ENCODE measurements at regions not wholly inside any gene's neighbourhood (a gene's known extent, or its start where the extent isn't known, plus 50 kb on each side); places are given as distances from the start of the nearest gene placed in this dataset.

GRCh38 chr6:85355816-85356215 lies 94.1 kb upstream of the NT5E start:
- Histone ChIP-seq H3K36me3 (ENCODE audit: control insufficient read depth in 2 of 3, insufficient read depth in 3 of 3, low read length in 3 of 3) (no peaks in the 10 kb centered on the region), H3K4me1 (ENCODE audit: control insufficient read depth in 2 of 3, insufficient read depth in 2 of 3, low read depth in 1 of 3, low read length in 3 of 3) (no peaks in the 10 kb centered on the region), H3K27me3 (ENCODE audit: control insufficient read depth, insufficient read depth, low read length) (no peaks in the 10 kb centered on the region), H3K9ac (ENCODE audit: low read length in 3 of 3) (no peak overlapping the region), H3K9me3 (ENCODE audit: control insufficient read depth in 2 of 3, insufficient read depth in 1 of 3, low read length in 3 of 3) (no peaks in the 10 kb centered on the region), H3K27ac (ENCODE audit: low read depth in 2 of 2, low read length in 2 of 2) (no peak overlapping the region), H3K4me3 (ENCODE audit: low read length in 3 of 3) (no peak overlapping the region)
- intact Hi-C loops (cut with DNase I), result no loop called here
- FAIRE-seq (no peak), DNase-seq (no peak)
- no peak for TF ChIP-seq CTCF (IDR thresholded peaks at IDR 0.05; ENCODE audit: borderline replicate concordance, extremely low read depth, insufficient read depth)

- intact Hi-C loops (cut with DNase I), result loop anchor here (5.0 kb wide), 1 partner anchor 127 kb away; no protein-coding TSS in a partner anchor
- peak; percentile 96 for TF ChIP-seq CTCF (IDR thresholded peaks at IDR 0.05; ENCODE audit: borderline replicate concordance, extremely low read depth, insufficient read depth)
- Histone ChIP-seq H3K4me1 (ENCODE audit: control insufficient read depth in 2 of 3, insufficient read depth in 2 of 3, low read depth in 1 of 3, low read length in 3 of 3) (no peaks in the 10 kb centered on the region), H3K9me3 (ENCODE audit: control insufficient read depth in 2 of 3, insufficient read depth in 1 of 3, low read length in 3 of 3) (no peaks in the 10 kb centered on the region), H3K9ac (ENCODE audit: low read length in 3 of 3) (no peak overlapping the region), H3K4me3 (ENCODE audit: low read length in 3 of 3) (no peak overlapping the region), H3K27me3 (ENCODE audit: control insufficient read depth, insufficient read depth, low read length) (no peaks in the 10 kb centered on the region), H3K36me3 (ENCODE audit: control insufficient read depth in 2 of 3, insufficient read depth in 3 of 3, low read length in 3 of 3) (no peaks in the 10 kb centered on the region), H3K27ac (ENCODE audit: low read depth in 2 of 2, low read length in 2 of 2) (no peak overlapping the region)
- FAIRE-seq, result peak; percentile 35
- peak; percentile 55 to 76 (median 62) for DNase-seq
These were observed 94.9 kb upstream of the NT5E start for GRCh38 chr6:85354761-85355618.

GRCh38 chr6:85353012-85353411 lies 96.9 kb upstream of the NT5E start:
- H3K9me3 ChIP-seq (ENCODE audit: control insufficient read depth in 2 of 3, insufficient read depth in 1 of 3, low read length in 3 of 3), result no peaks in the 10 kb centered on the region
- no peak overlapping the region for H3K9ac ChIP-seq (ENCODE audit: low read length in 3 of 3)
- no peak for TF ChIP-seq CTCF (IDR thresholded peaks at IDR 0.05; ENCODE audit: borderline replicate concordance, extremely low read depth, insufficient read depth)
- H3K4me1 ChIP-seq (ENCODE audit: control insufficient read depth in 2 of 3, insufficient read depth in 2 of 3, low read depth in 1 of 3, low read length in 3 of 3), result no peaks in the 10 kb centered on the region
- H3K4me3 ChIP-seq (ENCODE audit: low read length in 3 of 3), result no peak overlapping the region
- H3K36me3 ChIP-seq (ENCODE audit: control insufficient read depth in 2 of 3, insufficient read depth in 3 of 3, low read length in 3 of 3), result no peaks in the 10 kb centered on the region
- DNase-seq (no peak), FAIRE-seq (no peak)
- H3K27ac ChIP-seq (ENCODE audit: low read depth in 2 of 2, low read length in 2 of 2), result no peak overlapping the region
- intact Hi-C loops (cut with DNase I), result loop anchor here (5.0 kb wide), 1 partner anchor 129 kb away; no protein-coding TSS in a partner anchor
- no peaks in the 10 kb centered on the region for H3K27me3 ChIP-seq (ENCODE audit: control insufficient read depth, insufficient read depth, low read length)

Measured in kidney (tissue), 13 donors.